Natural killer cell (primary cell): ENCODE measurements at regions not wholly inside any gene's neighbourhood (a gene's known extent, or its start where the extent isn't known, plus 50 kb on each side); places are given as distances from the start of the nearest gene placed in this dataset.

Experiments
- ATAC-seq, 3 donors: fragments of 150-1000 bp in 2 of 3; fragments of 200-7000 bp in 1 of 3; cut with Tn5 transposase; 1 replicate in 1 of 3; 2 replicates in 2 of 3; pipeline ENCODE4 v1.10.0; 2021; ENCODE audit warnings: mild to moderate bottlenecking in 2 of 3, moderate library complexity in 2 of 3
- DNase-seq, 2 donors: peaks; one replicate each; pipeline versions ENCODE4 v3.0.0 to v3.0.0-alpha.2; 2013 to 2021; ENCODE audit warnings: mixed read lengths in 1 of 2
- H3K27ac ChIP-seq: one replicate; pipeline ENCODE4 v1.5.1; 2013; ENCODE audit warnings: mild to moderate bottlenecking, low read length
- H3K27me3 ChIP-seq: one replicate; pipeline ENCODE4 v1.6.1; 2013; ENCODE audit warnings: low read length; ENCODE audit not compliant: control insufficient read depth, insufficient read depth
- H3K36me3 ChIP-seq: one replicate; pipeline ENCODE4 v1.6.1; 2013; ENCODE audit warnings: low read length; ENCODE audit not compliant: control insufficient read depth, insufficient read depth
- H3K4me1 ChIP-seq: one replicate; pipeline ENCODE4 v1.6.1; 2013; ENCODE audit warnings: low read length; ENCODE audit not compliant: control insufficient read depth, insufficient read depth
- H3K4me3 ChIP-seq: one replicate; pipeline ENCODE4 v1.5.1; 2013; ENCODE audit warnings: low read length
- H3K9me3 ChIP-seq: one replicate; pipeline ENCODE4 v1.6.1; 2013; ENCODE audit warnings: low read length; ENCODE audit not compliant: control insufficient read depth, insufficient read depth
- H3K27ac Mint-ChIP-seq, 2 donors: one replicate each; pipeline ENCODE4 v1.8.0; 2022; ENCODE audit warnings: mild to moderate bottlenecking in 2 of 2, mixed read lengths in 2 of 2, moderate library complexity in 1 of 2
- H3K27me3 Mint-ChIP-seq, 2 donors: one replicate each; pipeline ENCODE4 v1.8.0; 2022; ENCODE audit warnings: low read depth in 2 of 2, mixed read lengths in 2 of 2
- H3K36me3 Mint-ChIP-seq: one replicate; pipeline ENCODE4 v1.8.0; 2022; ENCODE audit warnings: mixed read lengths
- H3K4me1 Mint-ChIP-seq, 2 donors: one replicate each; pipeline ENCODE4 v1.8.0; 2022; ENCODE audit warnings: mixed read lengths in 2 of 2
- H3K4me3 Mint-ChIP-seq: one replicate; pipeline ENCODE4 v1.8.0; 2022; ENCODE audit warnings: mild to moderate bottlenecking, moderate library complexity, mixed read lengths
- H3K9me3 Mint-ChIP-seq, 2 donors: one replicate each; pipeline ENCODE4 v1.8.0; 2022; ENCODE audit warnings: mixed read lengths in 2 of 2
- CTCF ChIP-seq: fragments of 200-600 bp; IDR thresholded peaks from one replicate; pipeline ENCODE4 v1.8.0; 2022; ENCODE audit warnings: antibody characterized with exemption
- WGBS: methylation state at CpG from one replicate; pipeline ENCODE4 v1.1.7; 2013; ENCODE audit warnings: missing lambda C conversion rate; ENCODE audit not compliant: insufficient coverage; 5-methylcytosine and 5-hydroxymethylcytosine counted together
- intact Hi-C: fragments of 100-400 bp; cut with micrococcal nuclease; formaldehyde crosslinking; loops from one replicate; pipeline ENCODE4 v1.14.2; 2022

DNA sequence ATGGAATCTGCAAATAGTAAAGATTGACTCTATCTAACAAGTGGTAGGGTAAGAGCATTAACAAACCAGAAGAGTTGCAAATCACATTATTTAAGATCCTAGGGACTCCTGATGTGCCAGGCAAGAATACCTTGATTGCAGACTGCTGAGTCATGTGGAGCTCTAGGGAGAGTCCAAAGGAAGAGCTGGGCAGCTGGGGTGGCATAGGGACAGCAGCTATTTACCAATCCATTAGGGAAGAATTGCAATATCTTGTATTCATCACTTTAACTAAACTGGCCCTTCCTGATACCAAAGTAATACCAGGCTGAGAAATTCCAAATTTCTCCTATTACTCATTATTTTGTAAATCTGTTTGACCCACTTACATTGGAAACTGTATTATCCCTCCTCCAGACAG, 52.2 kb upstream of the ACP3 start:
- Histone ChIP-seq H3K4me1 (no peaks in the 10 kb centered on the region), H3K9me3 (no peaks in the 10 kb centered on the region), H3K27ac (no peak overlapping the region), H3K36me3 (no peaks in the 10 kb centered on the region), H3K4me3 (no peak overlapping the region), H3K27me3 (no peaks in the 10 kb centered on the region)
- Mint-ChIP-seq H3K4me3 (no peak overlapping the region), H3K4me1 (no peaks in the 10 kb centered on the region), H3K9me3 (peaks cover 0 to 4% of the 10 kb centered on the region in 2 donors), H3K36me3 (no peaks in the 10 kb centered on the region), H3K27me3 (peaks cover 0 to 3% of the 10 kb centered on the region in 2 donors), H3K27ac (no peak overlapping the region)
- DNase-seq = no peak
- intact Hi-C loops = no loop called here
- no peak for TF ChIP-seq CTCF
- ATAC-seq = no peak

- Histone ChIP-seq H3K27ac (no peak overlapping the region), H3K27me3 (no peaks in the 10 kb centered on the region), H3K9me3 (no peaks in the 10 kb centered on the region), H3K4me3 (no peak overlapping the region), H3K36me3 (no peaks in the 10 kb centered on the region), H3K4me1 (no peaks in the 10 kb centered on the region)
- 92% methylated on average over 3 of the region's 3 CpGs for WGBS
- H3K36me3 Mint-ChIP-seq = no peaks in the 10 kb centered on the region
- H3K9me3 Mint-ChIP-seq = peaks cover 0 to 4% of the 10 kb centered on the region in 2 donors
- H3K27me3 Mint-ChIP-seq = peaks cover 0 to 3% of the 10 kb centered on the region in 2 donors
- DNase-seq (no peak), ATAC-seq (no peak)
- TF ChIP-seq CTCF = no peak
- no peak overlapping the region for H3K4me3 Mint-ChIP-seq
- intact Hi-C loops = no loop called here
- no peaks in the 10 kb centered on the region for H3K4me1 Mint-ChIP-seq
- no peak overlapping the region for H3K27ac Mint-ChIP-seq
Observed at GRCh38 chr3:132265488-132265887, 51.7 kb upstream of the ACP3 start.

- Mint-ChIP-seq H3K27ac (no peak overlapping the region), H3K4me3 (no peak overlapping the region), H3K4me1 (no peaks in the 10 kb centered on the region), H3K27me3 (peaks cover 0 to 3% of the 10 kb centered on the region in 2 donors), H3K36me3 (no peaks in the 10 kb centered on the region), H3K9me3 (peaks cover 0 to 4% of the 10 kb centered on the region in 2 donors)
- DNase-seq = no peak
- Histone ChIP-seq H3K4me1 (no peaks in the 10 kb centered on the region), H3K27ac (no peak overlapping the region), H3K36me3 (no peaks in the 10 kb centered on the region), H3K4me3 (no peak overlapping the region), H3K9me3 (no peaks in the 10 kb centered on the region), H3K27me3 (no peaks in the 10 kb centered on the region)
- ATAC-seq = no peak
- TF ChIP-seq CTCF = no peak
- intact Hi-C loops = no loop called here
- 86% methylated on average over 4 of the region's 4 CpGs for WGBS
Observed at GRCh38 chr3:132267391-132267993, 49.7 kb upstream of the ACP3 start.
